Adipocyte (in vitro differentiated cells): ENCODE measurements at regions not wholly inside any gene's neighbourhood (a gene's known extent, or its start where the extent isn't known, plus 50 kb on each side); places are given as distances from the start of the nearest gene placed in this dataset.

Source experiments
- DNase-seq: peaks from one replicate; pipeline ENCODE4 v3.0.0-alpha.2; 2015; ENCODE audit warnings: low read depth
- H3K27me3 ChIP-seq: replicated peaks from 2 replicates; pipeline ENCODE4 v1.7.0; 2013; ENCODE audit warnings: mild to moderate bottlenecking, low read length, moderate library complexity; ENCODE audit not compliant: control insufficient read depth, insufficient read depth
- H3K36me3 ChIP-seq: 2 replicates; pipeline ENCODE4 v1.7.0; 2013; ENCODE audit warnings: low read length, mild to moderate bottlenecking, moderate library complexity; ENCODE audit not compliant: control insufficient read depth, insufficient read depth, severe bottlenecking
- H3K4me1 ChIP-seq: 2 replicates; pipeline ENCODE4 v1.7.0; 2013; ENCODE audit warnings: mild to moderate bottlenecking, low read length, moderate library complexity; ENCODE audit not compliant: control insufficient read depth, insufficient read depth
- H3K4me3 ChIP-seq: 2 replicates; pipeline ENCODE4 v1.7.0; 2013; ENCODE audit warnings: mild to moderate bottlenecking, low read length, moderate library complexity
- H3K9ac ChIP-seq: 2 replicates; pipeline ENCODE4 v1.7.0; 2013; ENCODE audit warnings: mild to moderate bottlenecking, low read length, moderate library complexity
- H3K9me3 ChIP-seq: 2 replicates; pipeline ENCODE4 v1.7.0; 2013; ENCODE audit warnings: mild to moderate bottlenecking, low read length, moderate library complexity; ENCODE audit not compliant: control insufficient read depth

- no peak for DNase-seq
- H3K9me3 ChIP-seq, result no peaks in the 10 kb centered on the region
- H3K4me1 ChIP-seq, result no peaks in the 10 kb centered on the region
- no peaks in the 10 kb centered on the region for H3K36me3 ChIP-seq
- no peak overlapping the region for H3K9ac ChIP-seq
- H3K27me3 ChIP-seq, result no peaks in the 10 kb centered on the region
- H3K4me3 ChIP-seq, result no peak overlapping the region
Observed at GRCh38 chr13:30559274-30559673, 58.4 kb upstream of the USPL1 start.

- H3K36me3 ChIP-seq, result no peaks in the 10 kb centered on the region
- H3K9ac ChIP-seq, result no peak overlapping the region
- no peak for DNase-seq
- H3K27me3 ChIP-seq, result no peaks in the 10 kb centered on the region
- H3K9me3 ChIP-seq, result no peaks in the 10 kb centered on the region
- no peak overlapping the region for H3K4me3 ChIP-seq
- H3K4me1 ChIP-seq, result no peaks in the 10 kb centered on the region
Observed at GRCh38 chr13:30560212-30560611, 57.5 kb upstream of the USPL1 start.

- no peaks in the 10 kb centered on the region for H3K9me3 ChIP-seq
- no peak overlapping the region for H3K9ac ChIP-seq
- H3K27me3 ChIP-seq, result no peaks in the 10 kb centered on the region
- no peaks in the 10 kb centered on the region for H3K4me1 ChIP-seq
- no peak for DNase-seq
- no peak overlapping the region for H3K4me3 ChIP-seq
- no peaks in the 10 kb centered on the region for H3K36me3 ChIP-seq
Observed at GRCh38 chr13:30561511-30561910, 56.2 kb upstream of the USPL1 start.

- no peak overlapping the region for H3K9ac ChIP-seq
- H3K27me3 ChIP-seq, result no peaks in the 10 kb centered on the region
- H3K4me1 ChIP-seq, result peaks cover 4% of the 10 kb centered on the region
- no peaks in the 10 kb centered on the region for H3K9me3 ChIP-seq
- H3K4me3 ChIP-seq, result no peak overlapping the region
- H3K36me3 ChIP-seq, result no peaks in the 10 kb centered on the region
- no peak for DNase-seq
Observed at GRCh38 chr13:30564489-30564888, 53.2 kb upstream of the USPL1 start.

- peaks cover 16% of the 10 kb centered on the region for H3K4me1 ChIP-seq
- no peaks in the 10 kb centered on the region for H3K9me3 ChIP-seq
- no peak for DNase-seq
- no peak overlapping the region for H3K9ac ChIP-seq
- no peak overlapping the region for H3K4me3 ChIP-seq
- no peaks in the 10 kb centered on the region for H3K27me3 ChIP-seq
- no peaks in the 10 kb centered on the region for H3K36me3 ChIP-seq
Observed at GRCh38 chr13:30565658-30566057, 52.1 kb upstream of the USPL1 start.

DNA sequence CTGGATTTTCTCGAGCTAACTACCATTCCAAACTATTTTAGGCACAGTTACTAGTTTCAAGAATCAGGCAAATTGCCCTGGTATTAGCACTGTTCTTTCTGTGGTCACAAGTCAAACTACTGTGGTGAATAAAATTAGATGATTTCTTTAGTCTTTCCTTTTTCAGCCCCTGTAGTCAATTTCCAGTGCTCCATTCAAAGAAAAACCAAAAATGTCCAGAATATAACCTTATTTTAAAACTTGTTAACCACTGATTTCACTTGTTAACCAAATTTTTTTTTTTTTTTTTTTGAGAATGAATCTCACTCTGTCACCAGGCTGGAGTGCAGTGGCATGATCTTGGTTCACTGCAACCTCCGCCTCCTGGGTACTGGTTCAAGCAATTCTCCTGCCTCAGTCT lies 50.6 kb upstream of the USPL1 start:
- H3K36me3 ChIP-seq, result no peaks in the 10 kb centered on the region
- H3K27me3 ChIP-seq, result no peaks in the 10 kb centered on the region
- no peaks in the 10 kb centered on the region for H3K9me3 ChIP-seq
- H3K9ac ChIP-seq, result no peak overlapping the region
- H3K4me1 ChIP-seq, result peaks cover 23% of the 10 kb centered on the region
- no peak for DNase-seq
- H3K4me3 ChIP-seq, result no peak overlapping the region
